ENCODE measurements at regions not wholly inside any gene's neighbourhood (a gene's known extent, or its start where the extent isn't known, plus 50 kb on each side); places are given as distances from the start of the nearest gene placed in this dataset.
A peak's percentile ranks its signal among the peaks of the same experiment; 100 is the strongest.

GRCh38 chr2:149720615-149721014 is 133.0 kb upstream of the MMADHC start:
- H3K4me1 ChIP-seq (ENCODE audit: control insufficient read depth, insufficient read depth, low read length), result no peaks in the 10 kb centered on the region
- no peaks in the 10 kb centered on the region for H3K9me3 ChIP-seq (ENCODE audit: control insufficient read depth, insufficient read depth, low read length)
- H3K4me3 ChIP-seq (ENCODE audit: low read depth, low read length), result no peak overlapping the region
- H3K27ac ChIP-seq (ENCODE audit: low read depth, low read length), result no peak overlapping the region
- peak in 2 of 6 donors; percentile 39 to 47 for DNase-seq (ENCODE audit: low read depth in 4 of 6, low spot score in 6 of 6)
- no peaks in the 10 kb centered on the region for H3K36me3 ChIP-seq (ENCODE audit: control insufficient read depth, insufficient read depth, low read length)
- H3K27me3 ChIP-seq (ENCODE audit: control insufficient read depth, insufficient read depth, low read length), result no peaks in the 10 kb centered on the region
- no CpG with 5 or more reads among the region's 2 CpGs for WGBS (ENCODE audit: insufficient coverage)

GRCh38 chr2:149719695-149720094 is 132.1 kb upstream of the MMADHC start:
- H3K27me3 ChIP-seq (ENCODE audit: control insufficient read depth, insufficient read depth, low read length), result no peaks in the 10 kb centered on the region
- no peak overlapping the region for H3K4me3 ChIP-seq (ENCODE audit: low read depth, low read length)
- 79% methylated on average over 2 of the region's 3 CpGs for WGBS (ENCODE audit: insufficient coverage)
- H3K27ac ChIP-seq (ENCODE audit: low read depth, low read length), result no peak overlapping the region
- H3K4me1 ChIP-seq (ENCODE audit: control insufficient read depth, insufficient read depth, low read length), result no peaks in the 10 kb centered on the region
- no peaks in the 10 kb centered on the region for H3K36me3 ChIP-seq (ENCODE audit: control insufficient read depth, insufficient read depth, low read length)
- DNase-seq (ENCODE audit: low read depth in 4 of 6, low spot score in 6 of 6), result no peak
- no peaks in the 10 kb centered on the region for H3K9me3 ChIP-seq (ENCODE audit: control insufficient read depth, insufficient read depth, low read length)

GRCh38 chr2:149716687-149717086 is 129.1 kb upstream of the MMADHC start:
- no peak overlapping the region for H3K27ac ChIP-seq (ENCODE audit: low read depth, low read length)
- DNase-seq (ENCODE audit: low read depth in 4 of 6, low spot score in 6 of 6), result no peak

GRCh38 chr2:149715894-149716293 is 128.3 kb upstream of the MMADHC start:
- no peaks in the 10 kb centered on the region for H3K36me3 ChIP-seq (ENCODE audit: control insufficient read depth, insufficient read depth, low read length)
- no peak overlapping the region for H3K4me3 ChIP-seq (ENCODE audit: low read depth, low read length)
- no peaks in the 10 kb centered on the region for H3K27me3 ChIP-seq (ENCODE audit: control insufficient read depth, insufficient read depth, low read length)
- DNase-seq (ENCODE audit: low read depth in 4 of 6, low spot score in 6 of 6), result no peak
- H3K9me3 ChIP-seq (ENCODE audit: control insufficient read depth, insufficient read depth, low read length), result no peaks in the 10 kb centered on the region
- WGBS (ENCODE audit: insufficient coverage), result 100% methylated on average over 1 of the region's 2 CpGs
- no peak overlapping the region for H3K27ac ChIP-seq (ENCODE audit: low read depth, low read length)
- no peaks in the 10 kb centered on the region for H3K4me1 ChIP-seq (ENCODE audit: control insufficient read depth, insufficient read depth, low read length)

More at GRCh38 chr2:149716687-149717086, 129.1 kb upstream of the MMADHC start:
- Histone ChIP-seq H3K27me3 (ENCODE audit: control insufficient read depth, insufficient read depth, low read length) (no peaks in the 10 kb centered on the region), H3K36me3 (ENCODE audit: control insufficient read depth, insufficient read depth, low read length) (no peaks in the 10 kb centered on the region), H3K4me1 (ENCODE audit: control insufficient read depth, insufficient read depth, low read length) (no peaks in the 10 kb centered on the region), H3K4me3 (ENCODE audit: low read depth, low read length) (no peak overlapping the region), H3K9me3 (ENCODE audit: control insufficient read depth, insufficient read depth, low read length) (no peaks in the 10 kb centered on the region)
- 76% methylated on average over 4 of the region's 6 CpGs for WGBS (ENCODE audit: insufficient coverage)

DNA sequence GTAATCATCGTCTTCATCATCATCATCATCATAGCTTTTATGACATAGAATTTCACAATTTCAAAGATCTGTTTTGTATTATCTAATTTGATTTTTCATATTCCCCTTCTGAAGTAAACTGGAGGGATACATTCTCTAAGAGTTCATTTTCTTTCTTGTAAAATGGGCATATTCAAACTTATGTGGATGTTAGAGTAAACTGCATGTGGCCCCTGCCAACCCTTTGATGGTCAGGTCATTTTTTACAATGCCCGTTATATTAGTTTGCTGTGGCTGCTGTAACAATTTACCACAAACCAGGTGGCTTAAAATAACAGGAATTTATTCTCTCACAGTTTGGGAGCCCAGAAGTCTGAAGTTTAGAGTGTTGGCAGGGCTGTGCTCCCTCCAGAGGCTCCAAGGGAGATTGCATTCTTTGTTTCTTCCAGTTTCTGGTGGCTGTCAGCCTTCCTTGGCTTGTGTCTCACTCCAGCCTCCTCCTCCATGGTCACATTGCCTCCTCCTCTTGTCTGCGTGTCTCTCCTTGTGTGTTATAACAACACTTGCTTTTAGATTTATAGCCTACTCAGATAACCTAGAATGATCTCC is 127.5 kb upstream of the MMADHC start:
- WGBS (ENCODE audit: insufficient coverage), result 50% methylated on average over 1 of the region's 3 CpGs
- no peak for DNase-seq (ENCODE audit: low read depth in 4 of 6, low spot score in 6 of 6)

DNA sequence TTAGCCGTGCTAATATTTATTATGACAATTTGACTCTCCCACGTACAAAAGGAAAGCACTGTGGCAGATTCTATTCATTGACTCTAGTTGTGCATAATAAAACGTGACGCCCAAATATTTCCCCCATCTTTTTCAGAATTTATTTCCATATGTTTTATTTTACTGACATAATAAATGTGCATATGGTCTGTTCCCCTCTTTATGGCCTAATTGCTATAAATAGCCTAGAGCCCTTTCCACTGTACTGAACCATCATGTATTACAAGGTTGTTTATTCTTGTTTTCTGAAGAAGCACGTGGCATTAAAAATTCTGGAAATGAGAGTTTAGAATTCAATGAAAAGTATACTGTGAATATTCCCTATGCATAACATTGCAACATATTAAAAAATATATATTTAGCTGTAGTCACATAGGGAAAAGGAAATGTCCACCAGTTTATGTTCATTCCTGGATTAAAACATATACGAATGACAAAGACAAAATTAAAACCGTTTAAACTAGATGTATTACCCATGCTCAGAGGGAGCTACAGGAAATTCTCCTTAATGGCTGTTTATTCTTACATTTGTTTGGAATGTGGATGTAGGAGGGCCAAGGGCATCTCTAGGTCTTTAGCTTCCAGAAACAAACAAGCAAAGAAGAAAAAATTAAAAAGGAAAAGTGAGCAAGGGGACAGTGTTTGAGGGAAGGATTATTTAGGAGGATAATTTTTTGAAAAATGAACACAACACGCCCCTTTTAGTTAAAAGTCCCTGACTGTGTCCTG is 122.1 kb upstream of the MMADHC start:
- Histone ChIP-seq H3K4me1 (ENCODE audit: control insufficient read depth, insufficient read depth, low read length) (no peaks in the 10 kb centered on the region), H3K27me3 (ENCODE audit: control insufficient read depth, insufficient read depth, low read length) (no peaks in the 10 kb centered on the region), H3K4me3 (ENCODE audit: low read depth, low read length) (no peak overlapping the region), H3K9me3 (ENCODE audit: control insufficient read depth, insufficient read depth, low read length) (no peaks in the 10 kb centered on the region), H3K27ac (ENCODE audit: low read depth, low read length) (no peak overlapping the region), H3K36me3 (ENCODE audit: control insufficient read depth, insufficient read depth, low read length) (no peaks in the 10 kb centered on the region)
- WGBS (ENCODE audit: insufficient coverage), result 80% methylated on average over 2 of the region's 8 CpGs
- no peak for DNase-seq (ENCODE audit: low read depth in 4 of 6, low spot score in 6 of 6)

More for the DNA sequence above, 127.5 kb upstream of the MMADHC start:
- H3K36me3 ChIP-seq (ENCODE audit: control insufficient read depth, insufficient read depth, low read length), result no peaks in the 10 kb centered on the region
- H3K9me3 ChIP-seq (ENCODE audit: control insufficient read depth, insufficient read depth, low read length), result no peaks in the 10 kb centered on the region
- no peaks in the 10 kb centered on the region for H3K27me3 ChIP-seq (ENCODE audit: control insufficient read depth, insufficient read depth, low read length)
- no peak overlapping the region for H3K4me3 ChIP-seq (ENCODE audit: low read depth, low read length)
- H3K4me1 ChIP-seq (ENCODE audit: control insufficient read depth, insufficient read depth, low read length), result no peaks in the 10 kb centered on the region
- H3K27ac ChIP-seq (ENCODE audit: low read depth, low read length), result no peak overlapping the region

- H3K9me3 ChIP-seq (ENCODE audit: control insufficient read depth, insufficient read depth, low read length), result no peaks in the 10 kb centered on the region
- WGBS (ENCODE audit: insufficient coverage), result 100% methylated on average over 2 of the region's 2 CpGs
- H3K4me1 ChIP-seq (ENCODE audit: control insufficient read depth, insufficient read depth, low read length), result no peaks in the 10 kb centered on the region
- no peaks in the 10 kb centered on the region for H3K36me3 ChIP-seq (ENCODE audit: control insufficient read depth, insufficient read depth, low read length)
- no peaks in the 10 kb centered on the region for H3K27me3 ChIP-seq (ENCODE audit: control insufficient read depth, insufficient read depth, low read length)
- no peak for DNase-seq (ENCODE audit: low read depth in 4 of 6, low spot score in 6 of 6)
- H3K4me3 ChIP-seq (ENCODE audit: low read depth, low read length), result no peak overlapping the region
- no peak overlapping the region for H3K27ac ChIP-seq (ENCODE audit: low read depth, low read length)
Observed at GRCh38 chr2:149703281-149703680, 115.7 kb upstream of the MMADHC start.

GRCh38 chr2:149702571-149702970 is 115.0 kb upstream of the MMADHC start:
- Histone ChIP-seq H3K27me3 (ENCODE audit: control insufficient read depth, insufficient read depth, low read length) (no peaks in the 10 kb centered on the region), H3K9me3 (ENCODE audit: control insufficient read depth, insufficient read depth, low read length) (no peaks in the 10 kb centered on the region), H3K4me3 (ENCODE audit: low read depth, low read length) (no peak overlapping the region), H3K36me3 (ENCODE audit: control insufficient read depth, insufficient read depth, low read length) (no peaks in the 10 kb centered on the region), H3K4me1 (ENCODE audit: control insufficient read depth, insufficient read depth, low read length) (no peaks in the 10 kb centered on the region), H3K27ac (ENCODE audit: low read depth, low read length) (no peak overlapping the region)
- DNase-seq (ENCODE audit: low read depth in 4 of 6, low spot score in 6 of 6), result peak in 1 of 6 donors; percentile 43
- 70% methylated on average over 4 of the region's 4 CpGs for WGBS (ENCODE audit: insufficient coverage)

GRCh38 chr2:149701241-149701640 is 113.7 kb upstream of the MMADHC start:
- no peak overlapping the region for H3K4me3 ChIP-seq (ENCODE audit: low read depth, low read length)
- no peak overlapping the region for H3K27ac ChIP-seq (ENCODE audit: low read depth, low read length)
- H3K9me3 ChIP-seq (ENCODE audit: control insufficient read depth, insufficient read depth, low read length), result no peaks in the 10 kb centered on the region
- H3K4me1 ChIP-seq (ENCODE audit: control insufficient read depth, insufficient read depth, low read length), result no peaks in the 10 kb centered on the region
- H3K36me3 ChIP-seq (ENCODE audit: control insufficient read depth, insufficient read depth, low read length), result no peaks in the 10 kb centered on the region
- H3K27me3 ChIP-seq (ENCODE audit: control insufficient read depth, insufficient read depth, low read length), result no peaks in the 10 kb centered on the region
- no CpG with 5 or more reads among the region's 2 CpGs for WGBS (ENCODE audit: insufficient coverage)
- DNase-seq (ENCODE audit: low read depth in 4 of 6, low spot score in 6 of 6), result peak in 1 of 6 donors; percentile 62

GRCh38 chr2:149692961-149693396 is 105.4 kb upstream of the MMADHC start:
- Histone ChIP-seq H3K4me1 (ENCODE audit: control insufficient read depth, insufficient read depth, low read length) (no peaks in the 10 kb centered on the region), H3K4me3 (ENCODE audit: low read depth, low read length) (no peak overlapping the region), H3K27me3 (ENCODE audit: control insufficient read depth, insufficient read depth, low read length) (no peaks in the 10 kb centered on the region), H3K9me3 (ENCODE audit: control insufficient read depth, insufficient read depth, low read length) (no peaks in the 10 kb centered on the region), H3K36me3 (ENCODE audit: control insufficient read depth, insufficient read depth, low read length) (no peaks in the 10 kb centered on the region), H3K27ac (ENCODE audit: low read depth, low read length) (peak overlapping the region; percentile 81)
- peak in 1 of 6 donors; percentile 41 for DNase-seq (ENCODE audit: low read depth in 4 of 6, low spot score in 6 of 6)
- WGBS (ENCODE audit: insufficient coverage), result no CpG with 5 or more reads among the region's 3 CpGs
